Neural cell (in vitro differentiated cells): ENCODE measurements at regions not wholly inside any gene's neighbourhood (a gene's known extent, or its start where the extent isn't known, plus 50 kb on each side); places are given as distances from the start of the nearest gene placed in this dataset.

ENCODE experiments used
- H2AFZ ChIP-seq: fragments of 200-600, 300-800 bp; sonication (generic), shearing (Covaris generic); 2 replicates; pipeline ENCODE4 v1.6.0; 2014; ENCODE audit warnings: low read depth, mild to moderate bottlenecking, antibody characterized with exemption, low read length, moderate library complexity
- H3F3A ChIP-seq: fragments of 200-600 bp; shearing (Covaris generic); 2 replicates; pipeline ENCODE4 v1.6.1; 2016; ENCODE audit warnings: mild to moderate bottlenecking, moderate library complexity, mixed read lengths, antibody characterized with exemption, low read length; ENCODE audit not compliant: insufficient read depth, poor library complexity, severe bottlenecking
- H3K27ac ChIP-seq: fragments of 200-600, 300-800 bp; sonication (generic), shearing (Covaris generic); 2 replicates; pipeline ENCODE4 v1.5.1; 2014; ENCODE audit warnings: mild to moderate bottlenecking, low read length, moderate library complexity
- H3K27me3 ChIP-seq: fragments of 300-800, 200-600 bp; sonication (generic), shearing (Covaris generic); 2 replicates; pipeline ENCODE4 v1.6.0; 2014; ENCODE audit warnings: mild to moderate bottlenecking, low read depth, low read length, moderate library complexity; ENCODE audit not compliant: insufficient read depth
- H3K36me3 ChIP-seq: fragments of 300-800, 200-600 bp; sonication (generic), shearing (Covaris generic); 2 replicates; pipeline ENCODE4 v1.5.1; 2014; ENCODE audit warnings: mild to moderate bottlenecking, antibody characterized with exemption, low read length, moderate library complexity; ENCODE audit not compliant: insufficient read depth
- H3K4me2 ChIP-seq: fragments of 300-800, 200-600 bp; sonication (generic), shearing (Covaris generic); 2 replicates; pipeline ENCODE4 v1.6.0; 2014; ENCODE audit warnings: mild to moderate bottlenecking, low read length
- H3K4me3 ChIP-seq: fragments of 300-800, 200-600 bp; sonication (generic), shearing (Covaris generic); 2 replicates; pipeline ENCODE4 v1.5.1; 2014; ENCODE audit warnings: mild to moderate bottlenecking, low read length, moderate library complexity
- H3K79me2 ChIP-seq: fragments of 200-600 bp; shearing (Covaris generic); replicated peaks from 2 replicates; pipeline ENCODE4 v1.6.0; 2014; ENCODE audit warnings: mild to moderate bottlenecking, low read length, moderate library complexity; ENCODE audit not compliant: insufficient read depth
- H3K9ac ChIP-seq: fragments of 300-800, 200-600 bp; sonication (generic), shearing (Covaris generic); 2 replicates; pipeline ENCODE4 v1.6.1; 2016; ENCODE audit warnings: mild to moderate bottlenecking, low read length, mixed read lengths
- H3K9me2 ChIP-seq: fragments of 200-600 bp; shearing (Covaris generic); 2 replicates; pipeline ENCODE4 v1.6.1; 2016; ENCODE audit warnings: mild to moderate bottlenecking, low read length, mixed read lengths; ENCODE audit not compliant: insufficient read depth
- H3K9me3 ChIP-seq: fragments of 200-600, 300-800 bp; sonication (generic), shearing (Covaris generic); 2 replicates; pipeline ENCODE4 v1.6.1; 2016; ENCODE audit warnings: mild to moderate bottlenecking, mixed run types, low read length, moderate library complexity, mixed read lengths
- H4K20me1 ChIP-seq: fragments of 200-600 bp; shearing (Covaris generic); 2 replicates; pipeline ENCODE4 v1.6.1; 2016; ENCODE audit warnings: mild to moderate bottlenecking, mixed run types; ENCODE audit not compliant: insufficient read depth
- CTCF ChIP-seq: fragments of 450-650 bp; IDR thresholded peaks from 2 replicates; pipeline ENCODE4 v1.5.1; 2014; ENCODE audit warnings: antibody characterized with exemption, mild to moderate bottlenecking, moderate library complexity; ENCODE audit not compliant: poor library complexity, severe bottlenecking
- EP300 ChIP-seq: fragments of 450-650 bp; conservative IDR thresholded peaks from 2 replicates; pipeline ENCODE4 v1.6.1; 2014; ENCODE audit warnings: antibody characterized with exemption, mild to moderate bottlenecking, moderate library complexity; ENCODE audit not compliant: poor library complexity, severe bottlenecking
- EZH2 ChIP-seq: fragments of 200-600, 300-800 bp; shearing (Covaris generic), sonication (generic); IDR thresholded peaks from 2 replicates; pipeline ENCODE4 v1.6.1; 2014; ENCODE audit warnings: antibody characterized with exemption, low read length, borderline replicate concordance, mild to moderate bottlenecking; ENCODE audit not compliant: insufficient read depth, poor library complexity, severe bottlenecking
- MXI1 ChIP-seq: fragments of 450-650 bp; conservative IDR thresholded peaks from 2 replicates; pipeline ENCODE4 v1.6.1; 2014; ENCODE audit warnings: antibody characterized with exemption, mild to moderate bottlenecking; ENCODE audit not compliant: poor library complexity, severe bottlenecking
- POLR2AphosphoS5 ChIP-seq: IDR thresholded peaks from 2 replicates; pipeline ENCODE4 v1.6.1; 2012
- RAD21 ChIP-seq: fragments of 450-650 bp; conservative IDR thresholded peaks from 2 replicates; pipeline ENCODE4 v1.6.1; 2014; ENCODE audit warnings: antibody characterized with exemption, mild to moderate bottlenecking, moderate library complexity
- SMC3 ChIP-seq: fragments of 450-650 bp; conservative IDR thresholded peaks from 2 replicates; pipeline ENCODE4 v1.6.1; 2014; ENCODE audit warnings: antibody characterized with exemption, mild to moderate bottlenecking, moderate library complexity; ENCODE audit not compliant: poor library complexity
- TAF1 ChIP-seq: IDR thresholded peaks from 2 replicates; pipeline ENCODE4 v1.6.1; 2012; ENCODE audit warnings: low read depth
- TF ChIP-seq, protein P1 (sequence below): IDR thresholded peaks from 2 replicates; pipeline ENCODE4 v1.6.1; 2012; ENCODE audit warnings: borderline replicate concordance

- no peak for TF ChIP-seq SMC3
- TF ChIP-seq EZH2, result no peak
- TF ChIP-seq POLR2AphosphoS5, result no peak
- TF ChIP-seq MXI1, result no peak
- no peak for TF ChIP-seq EP300
- TF ChIP-seq, protein P1, sequence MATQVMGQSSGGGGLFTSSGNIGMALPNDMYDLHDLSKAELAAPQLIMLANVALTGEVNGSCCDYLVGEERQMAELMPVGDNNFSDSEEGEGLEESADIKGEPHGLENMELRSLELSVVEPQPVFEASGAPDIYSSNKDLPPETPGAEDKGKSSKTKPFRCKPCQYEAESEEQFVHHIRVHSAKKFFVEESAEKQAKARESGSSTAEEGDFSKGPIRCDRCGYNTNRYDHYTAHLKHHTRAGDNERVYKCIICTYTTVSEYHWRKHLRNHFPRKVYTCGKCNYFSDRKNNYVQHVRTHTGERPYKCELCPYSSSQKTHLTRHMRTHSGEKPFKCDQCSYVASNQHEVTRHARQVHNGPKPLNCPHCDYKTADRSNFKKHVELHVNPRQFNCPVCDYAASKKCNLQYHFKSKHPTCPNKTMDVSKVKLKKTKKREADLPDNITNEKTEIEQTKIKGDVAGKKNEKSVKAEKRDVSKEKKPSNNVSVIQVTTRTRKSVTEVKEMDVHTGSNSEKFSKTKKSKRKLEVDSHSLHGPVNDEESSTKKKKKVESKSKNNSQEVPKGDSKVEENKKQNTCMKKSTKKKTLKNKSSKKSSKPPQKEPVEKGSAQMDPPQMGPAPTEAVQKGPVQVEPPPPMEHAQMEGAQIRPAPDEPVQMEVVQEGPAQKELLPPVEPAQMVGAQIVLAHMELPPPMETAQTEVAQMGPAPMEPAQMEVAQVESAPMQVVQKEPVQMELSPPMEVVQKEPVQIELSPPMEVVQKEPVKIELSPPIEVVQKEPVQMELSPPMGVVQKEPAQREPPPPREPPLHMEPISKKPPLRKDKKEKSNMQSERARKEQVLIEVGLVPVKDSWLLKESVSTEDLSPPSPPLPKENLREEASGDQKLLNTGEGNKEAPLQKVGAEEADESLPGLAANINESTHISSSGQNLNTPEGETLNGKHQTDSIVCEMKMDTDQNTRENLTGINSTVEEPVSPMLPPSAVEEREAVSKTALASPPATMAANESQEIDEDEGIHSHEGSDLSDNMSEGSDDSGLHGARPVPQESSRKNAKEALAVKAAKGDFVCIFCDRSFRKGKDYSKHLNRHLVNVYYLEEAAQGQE, result no peak
- TF ChIP-seq CTCF, result no peak
- no peak for TF ChIP-seq TAF1
- TF ChIP-seq RAD21, result no peak
Observed at GRCh38 chr4:96676754-96677435, 837.0 kb downstream of the PDHA2 start.

GRCh38 chr4:96677499-96677898 lies 837.6 kb downstream of the PDHA2 start:
- H3K9ac ChIP-seq, result no peak overlapping the region
- TF ChIP-seq MXI1 (no peak), POLR2AphosphoS5 (no peak), CTCF (no peak), SMC3 (no peak), RAD21 (no peak), EP300 (no peak), TAF1 (no peak), EZH2 (no peak)
- TF ChIP-seq, protein P1, result no peak

More at GRCh38 chr4:96676754-96677435, 837.0 kb downstream of the PDHA2 start:
- Histone ChIP-seq H3K4me2 (no peak overlapping the region), H4K20me1 (no peaks in the 10 kb centered on the region), H3K9ac (no peak overlapping the region), H3F3A (no peaks in the 10 kb centered on the region), H3K36me3 (no peaks in the 10 kb centered on the region), H3K27ac (no peak overlapping the region), H3K9me3 (no peaks in the 10 kb centered on the region), H3K27me3 (no peaks in the 10 kb centered on the region), H3K9me2 (no peaks in the 10 kb centered on the region), H3K79me2 (no peaks in the 10 kb centered on the region), H2AFZ (no peak overlapping the region), H3K4me3 (no peak overlapping the region)

More at GRCh38 chr4:96677499-96677898, 837.6 kb downstream of the PDHA2 start:
- no peak overlapping the region for H3K4me2 ChIP-seq
- no peaks in the 10 kb centered on the region for H3K27me3 ChIP-seq
- no peaks in the 10 kb centered on the region for H3K9me3 ChIP-seq
- no peaks in the 10 kb centered on the region for H4K20me1 ChIP-seq
- H3F3A ChIP-seq, result no peaks in the 10 kb centered on the region
- H3K4me3 ChIP-seq, result no peak overlapping the region
- H3K27ac ChIP-seq, result no peak overlapping the region
- H2AFZ ChIP-seq, result no peak overlapping the region
- H3K9me2 ChIP-seq, result no peaks in the 10 kb centered on the region
- H3K79me2 ChIP-seq, result no peaks in the 10 kb centered on the region
- H3K36me3 ChIP-seq, result no peaks in the 10 kb centered on the region
